Spleen (tissue), 11 donors: ENCODE measurements at regions not wholly inside any gene's neighbourhood (a gene's known extent, or its start where the extent isn't known, plus 50 kb on each side); places are given as distances from the start of the nearest gene placed in this dataset.

Experiments
- DNase-seq: peaks from one replicate; pipeline ENCODE4 v3.0.0-alpha.2; 2020
- H3K27ac ChIP-seq, 8 donors: fragments of 200-600 bp; sonication (generic) in 7 of 8; 1 replicate in 4 of 8; 2 replicates in 4 of 8; pipeline versions ENCODE4 v1.5.0 to v1.8.0; 2016 to 2021; ENCODE audit warnings: inconsistent platforms in 4 of 8, mild to moderate bottlenecking in 4 of 8, moderate library complexity in 1 of 8
- H3K27me3 ChIP-seq, 7 donors: fragments of 200-600 bp; sonication (generic) in 6 of 7; replicated peaks in 1 of 7; 1 replicate in 4 of 7; 2 replicates in 3 of 7; pipeline versions ENCODE4 v1.5.0 to v1.8.0; 2016 to 2021; ENCODE audit warnings: inconsistent platforms in 3 of 7, mild to moderate bottlenecking in 1 of 7
- H3K36me3 ChIP-seq, 6 donors: fragments of 200-600 bp; sonication (generic) in 5 of 6; 1 replicate in 4 of 6; 2 replicates in 2 of 6; pipeline versions ENCODE4 v1.5.0 to v1.8.0; 2016 to 2021; ENCODE audit warnings: inconsistent platforms in 2 of 6
- H3K4me1 ChIP-seq, 6 donors: fragments of 200-600 bp; sonication (generic) in 5 of 6; 1 replicate in 3 of 6; 2 replicates in 3 of 6; pipeline versions ENCODE4 v1.5.0 to v1.8.0; 2016 to 2021; ENCODE audit warnings: inconsistent platforms in 3 of 6
- H3K4me3 ChIP-seq, 8 donors: fragments of 200-600 bp; sonication (generic) in 7 of 8; 1 replicate in 4 of 8; 2 replicates in 4 of 8; pipeline versions ENCODE4 v1.5.0 to v1.8.0; 2016 to 2021; ENCODE audit warnings: inconsistent platforms in 4 of 8, mild to moderate bottlenecking in 4 of 8, moderate library complexity in 2 of 8
- H3K9me3 ChIP-seq, 8 donors: fragments of 200-600 bp; sonication (generic) in 7 of 8; 1 replicate in 4 of 8; 2 replicates in 4 of 8; pipeline versions ENCODE4 v1.5.0 to v1.8.0; 2016 to 2021; ENCODE audit warnings: inconsistent platforms in 4 of 8
- CTCF ChIP-seq, 11 experiments: fragments of 200-600 bp in 7 of 11; fragments of 450-650 bp in 4 of 11; sonication (generic) in 4 of 11; IDR thresholded peaks in 8 of 11; conservative IDR thresholded peaks in 3 of 11; 1 replicate in 7 of 11; 2 replicates in 4 of 11; pipeline versions ENCODE4 v1.4.0 to v1.8.0; 2016 to 2021; ENCODE audit warnings: antibody characterized with exemption in 11 of 11, inconsistent platforms in 4 of 11, mild to moderate bottlenecking in 1 of 11
- POLR2A ChIP-seq, 3 donors: fragments of 450-650 bp; IDR thresholded peaks; one replicate each; pipeline ENCODE4 v1.5.1; 2017; ENCODE audit warnings: antibody characterized with exemption in 3 of 3, mild to moderate bottlenecking in 1 of 3
- POLR2AphosphoS5 ChIP-seq, 3 donors: sonication (generic); formaldehyde crosslinking; IDR thresholded peaks; one replicate each; pipeline ENCODE4 v1.5.1; 2017; ENCODE audit warnings: antibody characterized with exemption in 3 of 3
- WGBS, 5 donors: extraction: QIAGEN DNeasy Blood & Tissue Kit in 3 of 5; methylation state at CpG; one replicate each; pipeline versions ENCODE4 v1.1.5 to v1.1.7; 2013 to 2018; 5-methylcytosine and 5-hydroxymethylcytosine counted together
- intact Hi-C: fragments of 100-400 bp; cut with DNase I; formaldehyde crosslinking; loops from one replicate; pipeline ENCODE4 v1.15.0; 2023; ENCODE audit warnings: low total_unique reads
- donor health status: healthy with polysubstance abuse.
- donor health status: DM: no; HTN: no; CAD: no; lungs with moderate emphysema.
- donor health status: DM: no; HTN: no; CAD: no.
- donor health status: Bipolar disorder and iron deficiency.
- donor health status: healthy.
- donor health status: DM: no; HTN: no; CAD: no.
- donor health status: DM: yes; HTN: yes; CAD: no.

GRCh38 chr2:64399521-64399920 lies 54.4 kb upstream of the LGALSL start:
- Histone ChIP-seq H3K36me3 (no peaks in the 10 kb centered on the region), H3K4me3 (no peak overlapping the region), H3K9me3 (no peaks in the 10 kb centered on the region), H3K27ac (no peak overlapping the region), H3K27me3 (no peaks in the 10 kb centered on the region), H3K4me1 (peaks cover 8 to 57% (median 31%) of the 10 kb centered on the region in 6 donors)
- 85 to 91% (median 87%) methylated on average over 2 of the region's 2 CpGs for WGBS, 5 donors
- intact Hi-C loops: no loop called here
- no peak for DNase-seq
- TF ChIP-seq POLR2A (IDR thresholded peaks at IDR 0.05) (no peak), POLR2AphosphoS5 (IDR thresholded peaks at IDR 0.05) (no peak), CTCF (IDR thresholded peaks at IDR 0.05 in 8 of 11, conservative IDR thresholded peaks at IDR 0.05 in 3 of 11) (no peak)

- Histone ChIP-seq H3K27ac (no peak overlapping the region), H3K27me3 (no peaks in the 10 kb centered on the region), H3K4me1 (peaks cover 15 to 64% (median 38%) of the 10 kb centered on the region in 6 donors), H3K4me3 (no peak overlapping the region), H3K9me3 (no peaks in the 10 kb centered on the region), H3K36me3 (no peaks in the 10 kb centered on the region)
- intact Hi-C loops: no loop called here
- no peak for DNase-seq
- 75 to 87% (median 78%) methylated on average over 4 of the region's 4 CpGs for WGBS, 5 donors
- no peak for TF ChIP-seq POLR2A (IDR thresholded peaks at IDR 0.05)
- no peak for TF ChIP-seq POLR2AphosphoS5 (IDR thresholded peaks at IDR 0.05)
- no peak for TF ChIP-seq CTCF (IDR thresholded peaks at IDR 0.05 in 8 of 11, conservative IDR thresholded peaks at IDR 0.05 in 3 of 11)
Measured at GRCh38 chr2:64400105-64400728, 53.7 kb upstream of the LGALSL start.

- intact Hi-C loops: no loop called here
- WGBS, 5 donors: 81 to 89% (median 84%) methylated on average over 8 of the region's 8 CpGs
- no peaks in the 10 kb centered on the region for H3K27me3 ChIP-seq
- peak overlapping the region in 2 of 8 donors; percentile 11 to 18 for H3K27ac ChIP-seq
- DNase-seq: no peak
- H3K4me1 ChIP-seq: peaks cover 17 to 71% (median 45%) of the 10 kb centered on the region in 6 donors
- H3K9me3 ChIP-seq: no peaks in the 10 kb centered on the region
- no peaks in the 10 kb centered on the region for H3K36me3 ChIP-seq
- TF ChIP-seq CTCF (IDR thresholded peaks at IDR 0.05 in 8 of 11, conservative IDR thresholded peaks at IDR 0.05 in 3 of 11): no peak
- TF ChIP-seq POLR2A (IDR thresholded peaks at IDR 0.05): no peak
- TF ChIP-seq POLR2AphosphoS5 (IDR thresholded peaks at IDR 0.05): no peak
- no peak overlapping the region for H3K4me3 ChIP-seq
Measured at GRCh38 chr2:64400733-64401528, 53.0 kb upstream of the LGALSL start.

GRCh38 chr2:64401529-64401880 lies 52.5 kb upstream of the LGALSL start:
- Histone ChIP-seq H3K4me1 (peaks cover 17 to 76% (median 51%) of the 10 kb centered on the region in 6 donors), H3K4me3 (no peak overlapping the region), H3K27me3 (no peaks in the 10 kb centered on the region), H3K9me3 (no peaks in the 10 kb centered on the region), H3K27ac (peak overlapping the region in 1 of 8 donors; percentile 18), H3K36me3 (no peaks in the 10 kb centered on the region)
- no peak for DNase-seq
- WGBS, 5 donors: 65 to 84% (median 77%) methylated on average over 4 of the region's 4 CpGs
- TF ChIP-seq POLR2AphosphoS5 (IDR thresholded peaks at IDR 0.05) (no peak), POLR2A (IDR thresholded peaks at IDR 0.05) (no peak), CTCF (IDR thresholded peaks at IDR 0.05 in 8 of 11, conservative IDR thresholded peaks at IDR 0.05 in 3 of 11) (no peak)
- intact Hi-C loops: no loop called here
